WTC11 (cell line): ENCODE measurements at regions not wholly inside any gene's neighbourhood (a gene's known extent, or its start where the extent isn't known, plus 50 kb on each side); places are given as distances from the start of the nearest gene placed in this dataset.

Source experiments
- NFYB ChIP-seq: sonication (generic); formaldehyde crosslinking; conservative IDR thresholded peaks from 2 replicates; pipeline ENCODE4 v1.8.0; 2022; ENCODE audit warnings: low read depth, missing genetic modification reagents
- TF ChIP-seq, protein P1 (sequence below): fragments of 200-600 bp; IDR thresholded peaks from 2 replicates; pipeline ENCODE4 v1.8.0; 2022; ENCODE audit warnings: antibody characterized with exemption
- TF ChIP-seq, protein P2 (sequence below): sonication (generic); formaldehyde crosslinking; IDR thresholded peaks from 2 replicates; pipeline ENCODE4 v1.8.0; 2022; ENCODE audit warnings: mild to moderate bottlenecking, missing genetic modification reagents
- TF ChIP-seq, protein P3 (sequence below): sonication (generic); formaldehyde crosslinking; IDR thresholded peaks from 2 replicates; pipeline ENCODE4 v1.8.1; 2022; ENCODE audit warnings: missing genetic modification reagents, borderline replicate concordance
- TF ChIP-seq, protein P4 (sequence below): fragments of 250-450 bp; sonication (Bioruptor Pico); IDR thresholded peaks from 2 replicates; pipeline ENCODE4 v1.9.0; 2021; ENCODE audit warnings: mild to moderate bottlenecking, borderline replicate concordance
- TF ChIP-seq, protein P5 (sequence below): sonication (generic); formaldehyde crosslinking; IDR thresholded peaks from 2 replicates; pipeline ENCODE4 v1.8.1; 2023; ENCODE audit warnings: mild to moderate bottlenecking, missing genetic modification reagents, moderate library complexity
- TF ChIP-seq, protein P6 (sequence below): sonication (generic); formaldehyde crosslinking; IDR thresholded peaks from 2 replicates; pipeline ENCODE4 v1.8.0; 2023; ENCODE audit warnings: missing genetic modification reagents, mild to moderate bottlenecking, borderline replicate concordance

DNA sequence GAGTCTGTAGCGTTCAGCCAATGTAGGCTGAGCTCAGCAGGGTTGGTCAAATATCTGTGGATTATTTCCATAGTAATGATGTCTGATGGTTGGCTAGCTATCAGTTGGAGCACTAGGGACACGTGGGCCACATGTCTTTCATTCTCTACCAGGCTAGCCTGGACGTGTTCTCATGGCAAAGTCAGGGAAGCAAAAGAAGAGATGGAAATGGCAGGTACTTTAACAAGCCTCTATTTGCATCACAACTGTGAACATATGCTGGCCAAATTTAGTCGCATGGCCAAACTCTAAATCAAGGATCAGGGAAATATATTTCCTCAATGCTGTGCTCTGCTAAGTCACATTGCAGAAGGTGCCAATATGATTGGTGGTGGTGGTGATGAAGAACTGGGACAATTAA lies 371.6 kb upstream of the CHST9 start:
- TF ChIP-seq, protein P1, sequence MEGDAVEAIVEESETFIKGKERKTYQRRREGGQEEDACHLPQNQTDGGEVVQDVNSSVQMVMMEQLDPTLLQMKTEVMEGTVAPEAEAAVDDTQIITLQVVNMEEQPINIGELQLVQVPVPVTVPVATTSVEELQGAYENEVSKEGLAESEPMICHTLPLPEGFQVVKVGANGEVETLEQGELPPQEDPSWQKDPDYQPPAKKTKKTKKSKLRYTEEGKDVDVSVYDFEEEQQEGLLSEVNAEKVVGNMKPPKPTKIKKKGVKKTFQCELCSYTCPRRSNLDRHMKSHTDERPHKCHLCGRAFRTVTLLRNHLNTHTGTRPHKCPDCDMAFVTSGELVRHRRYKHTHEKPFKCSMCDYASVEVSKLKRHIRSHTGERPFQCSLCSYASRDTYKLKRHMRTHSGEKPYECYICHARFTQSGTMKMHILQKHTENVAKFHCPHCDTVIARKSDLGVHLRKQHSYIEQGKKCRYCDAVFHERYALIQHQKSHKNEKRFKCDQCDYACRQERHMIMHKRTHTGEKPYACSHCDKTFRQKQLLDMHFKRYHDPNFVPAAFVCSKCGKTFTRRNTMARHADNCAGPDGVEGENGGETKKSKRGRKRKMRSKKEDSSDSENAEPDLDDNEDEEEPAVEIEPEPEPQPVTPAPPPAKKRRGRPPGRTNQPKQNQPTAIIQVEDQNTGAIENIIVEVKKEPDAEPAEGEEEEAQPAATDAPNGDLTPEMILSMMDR: no peak
- TF ChIP-seq NFYB (CRISPR knock-in tag): no peak
- TF ChIP-seq, protein P2, sequence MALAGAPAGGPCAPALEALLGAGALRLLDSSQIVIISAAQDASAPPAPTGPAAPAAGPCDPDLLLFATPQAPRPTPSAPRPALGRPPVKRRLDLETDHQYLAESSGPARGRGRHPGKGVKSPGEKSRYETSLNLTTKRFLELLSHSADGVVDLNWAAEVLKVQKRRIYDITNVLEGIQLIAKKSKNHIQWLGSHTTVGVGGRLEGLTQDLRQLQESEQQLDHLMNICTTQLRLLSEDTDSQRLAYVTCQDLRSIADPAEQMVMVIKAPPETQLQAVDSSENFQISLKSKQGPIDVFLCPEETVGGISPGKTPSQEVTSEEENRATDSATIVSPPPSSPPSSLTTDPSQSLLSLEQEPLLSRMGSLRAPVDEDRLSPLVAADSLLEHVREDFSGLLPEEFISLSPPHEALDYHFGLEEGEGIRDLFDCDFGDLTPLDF: no peak
- TF ChIP-seq, protein P3, sequence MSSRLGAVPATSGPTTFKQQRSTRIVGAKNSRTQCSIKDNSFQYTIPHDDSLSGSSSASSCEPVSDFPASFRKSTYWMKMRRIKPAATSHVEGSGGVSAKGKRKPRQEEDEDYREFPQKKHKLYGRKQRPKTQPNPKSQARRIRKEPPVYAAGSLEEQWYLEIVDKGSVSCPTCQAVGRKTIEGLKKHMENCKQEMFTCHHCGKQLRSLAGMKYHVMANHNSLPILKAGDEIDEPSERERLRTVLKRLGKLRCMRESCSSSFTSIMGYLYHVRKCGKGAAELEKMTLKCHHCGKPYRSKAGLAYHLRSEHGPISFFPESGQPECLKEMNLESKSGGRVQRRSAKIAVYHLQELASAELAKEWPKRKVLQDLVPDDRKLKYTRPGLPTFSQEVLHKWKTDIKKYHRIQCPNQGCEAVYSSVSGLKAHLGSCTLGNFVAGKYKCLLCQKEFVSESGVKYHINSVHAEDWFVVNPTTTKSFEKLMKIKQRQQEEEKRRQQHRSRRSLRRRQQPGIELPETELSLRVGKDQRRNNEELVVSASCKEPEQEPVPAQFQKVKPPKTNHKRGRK (CRISPR knock-in tag): no peak
- TF ChIP-seq, protein P4, sequence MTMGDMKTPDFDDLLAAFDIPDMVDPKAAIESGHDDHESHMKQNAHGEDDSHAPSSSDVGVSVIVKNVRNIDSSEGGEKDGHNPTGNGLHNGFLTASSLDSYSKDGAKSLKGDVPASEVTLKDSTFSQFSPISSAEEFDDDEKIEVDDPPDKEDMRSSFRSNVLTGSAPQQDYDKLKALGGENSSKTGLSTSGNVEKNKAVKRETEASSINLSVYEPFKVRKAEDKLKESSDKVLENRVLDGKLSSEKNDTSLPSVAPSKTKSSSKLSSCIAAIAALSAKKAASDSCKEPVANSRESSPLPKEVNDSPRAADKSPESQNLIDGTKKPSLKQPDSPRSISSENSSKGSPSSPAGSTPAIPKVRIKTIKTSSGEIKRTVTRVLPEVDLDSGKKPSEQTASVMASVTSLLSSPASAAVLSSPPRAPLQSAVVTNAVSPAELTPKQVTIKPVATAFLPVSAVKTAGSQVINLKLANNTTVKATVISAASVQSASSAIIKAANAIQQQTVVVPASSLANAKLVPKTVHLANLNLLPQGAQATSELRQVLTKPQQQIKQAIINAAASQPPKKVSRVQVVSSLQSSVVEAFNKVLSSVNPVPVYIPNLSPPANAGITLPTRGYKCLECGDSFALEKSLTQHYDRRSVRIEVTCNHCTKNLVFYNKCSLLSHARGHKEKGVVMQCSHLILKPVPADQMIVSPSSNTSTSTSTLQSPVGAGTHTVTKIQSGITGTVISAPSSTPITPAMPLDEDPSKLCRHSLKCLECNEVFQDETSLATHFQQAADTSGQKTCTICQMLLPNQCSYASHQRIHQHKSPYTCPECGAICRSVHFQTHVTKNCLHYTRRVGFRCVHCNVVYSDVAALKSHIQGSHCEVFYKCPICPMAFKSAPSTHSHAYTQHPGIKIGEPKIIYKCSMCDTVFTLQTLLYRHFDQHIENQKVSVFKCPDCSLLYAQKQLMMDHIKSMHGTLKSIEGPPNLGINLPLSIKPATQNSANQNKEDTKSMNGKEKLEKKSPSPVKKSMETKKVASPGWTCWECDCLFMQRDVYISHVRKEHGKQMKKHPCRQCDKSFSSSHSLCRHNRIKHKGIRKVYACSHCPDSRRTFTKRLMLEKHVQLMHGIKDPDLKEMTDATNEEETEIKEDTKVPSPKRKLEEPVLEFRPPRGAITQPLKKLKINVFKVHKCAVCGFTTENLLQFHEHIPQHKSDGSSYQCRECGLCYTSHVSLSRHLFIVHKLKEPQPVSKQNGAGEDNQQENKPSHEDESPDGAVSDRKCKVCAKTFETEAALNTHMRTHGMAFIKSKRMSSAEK: no peak
- TF ChIP-seq, protein P5, sequence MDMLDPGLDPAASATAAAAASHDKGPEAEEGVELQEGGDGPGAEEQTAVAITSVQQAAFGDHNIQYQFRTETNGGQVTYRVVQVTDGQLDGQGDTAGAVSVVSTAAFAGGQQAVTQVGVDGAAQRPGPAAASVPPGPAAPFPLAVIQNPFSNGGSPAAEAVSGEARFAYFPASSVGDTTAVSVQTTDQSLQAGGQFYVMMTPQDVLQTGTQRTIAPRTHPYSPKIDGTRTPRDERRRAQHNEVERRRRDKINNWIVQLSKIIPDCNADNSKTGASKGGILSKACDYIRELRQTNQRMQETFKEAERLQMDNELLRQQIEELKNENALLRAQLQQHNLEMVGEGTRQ (CRISPR knock-in tag): peak; percentile 38; the same call in 1 of the 2 replicates
- TF ChIP-seq, protein P6, sequence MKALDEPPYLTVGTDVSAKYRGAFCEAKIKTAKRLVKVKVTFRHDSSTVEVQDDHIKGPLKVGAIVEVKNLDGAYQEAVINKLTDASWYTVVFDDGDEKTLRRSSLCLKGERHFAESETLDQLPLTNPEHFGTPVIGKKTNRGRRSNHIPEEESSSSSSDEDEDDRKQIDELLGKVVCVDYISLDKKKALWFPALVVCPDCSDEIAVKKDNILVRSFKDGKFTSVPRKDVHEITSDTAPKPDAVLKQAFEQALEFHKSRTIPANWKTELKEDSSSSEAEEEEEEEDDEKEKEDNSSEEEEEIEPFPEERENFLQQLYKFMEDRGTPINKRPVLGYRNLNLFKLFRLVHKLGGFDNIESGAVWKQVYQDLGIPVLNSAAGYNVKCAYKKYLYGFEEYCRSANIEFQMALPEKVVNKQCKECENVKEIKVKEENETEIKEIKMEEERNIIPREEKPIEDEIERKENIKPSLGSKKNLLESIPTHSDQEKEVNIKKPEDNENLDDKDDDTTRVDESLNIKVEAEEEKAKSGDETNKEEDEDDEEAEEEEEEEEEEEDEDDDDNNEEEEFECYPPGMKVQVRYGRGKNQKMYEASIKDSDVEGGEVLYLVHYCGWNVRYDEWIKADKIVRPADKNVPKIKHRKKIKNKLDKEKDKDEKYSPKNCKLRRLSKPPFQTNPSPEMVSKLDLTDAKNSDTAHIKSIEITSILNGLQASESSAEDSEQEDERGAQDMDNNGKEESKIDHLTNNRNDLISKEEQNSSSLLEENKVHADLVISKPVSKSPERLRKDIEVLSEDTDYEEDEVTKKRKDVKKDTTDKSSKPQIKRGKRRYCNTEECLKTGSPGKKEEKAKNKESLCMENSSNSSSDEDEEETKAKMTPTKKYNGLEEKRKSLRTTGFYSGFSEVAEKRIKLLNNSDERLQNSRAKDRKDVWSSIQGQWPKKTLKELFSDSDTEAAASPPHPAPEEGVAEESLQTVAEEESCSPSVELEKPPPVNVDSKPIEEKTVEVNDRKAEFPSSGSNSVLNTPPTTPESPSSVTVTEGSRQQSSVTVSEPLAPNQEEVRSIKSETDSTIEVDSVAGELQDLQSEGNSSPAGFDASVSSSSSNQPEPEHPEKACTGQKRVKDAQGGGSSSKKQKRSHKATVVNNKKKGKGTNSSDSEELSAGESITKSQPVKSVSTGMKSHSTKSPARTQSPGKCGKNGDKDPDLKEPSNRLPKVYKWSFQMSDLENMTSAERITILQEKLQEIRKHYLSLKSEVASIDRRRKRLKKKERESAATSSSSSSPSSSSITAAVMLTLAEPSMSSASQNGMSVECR (CRISPR knock-in tag): no peak
